DOHH2 (cell line): ENCODE measurements at regions not wholly inside any gene's neighbourhood (a gene's known extent, or its start where the extent isn't known, plus 50 kb on each side); places are given as distances from the start of the nearest gene placed in this dataset.

ENCODE experiments used
- CTCF ChIP-seq: fragments of 200-600 bp; sonication (generic); IDR thresholded peaks from one replicate; pipeline ENCODE4 v1.5.1; 2014; ENCODE audit warnings: antibody characterized with exemption, mild to moderate bottlenecking, low read depth, low read length; ENCODE audit not compliant: poor library complexity, severe bottlenecking
- EZH2phosphoT487 ChIP-seq: fragments of 200-600 bp; sonication (generic); IDR thresholded peaks from 2 replicates; pipeline ENCODE4 v1.6.1; 2017; ENCODE audit warnings: borderline replicate concordance, mild to moderate bottlenecking, antibody characterized with exemption, low read length, moderate library complexity, mixed read lengths

GRCh38 chr3:118396491-118396890 lies 638.2 kb downstream of the IGSF11 start:
- TF ChIP-seq CTCF: no peak
- TF ChIP-seq EZH2phosphoT487: no peak
